Epithelial cell of proximal tubule (primary cell): ENCODE measurements at regions not wholly inside any gene's neighbourhood (a gene's known extent, or its start where the extent isn't known, plus 50 kb on each side); places are given as distances from the start of the nearest gene placed in this dataset.
"Not testable (repeated sequence)": the region's sequence is repeated elsewhere in the genome, so short reads cannot be mapped to it uniquely, and the experiment has no call there.

Experiments used
- DNase-seq: peaks from one replicate; pipeline ENCODE4 v3.0.0-alpha.2; 2011; ENCODE audit warnings: low read depth
- H3K4me3 ChIP-seq: 2 replicates; pipeline ENCODE4 v1.5.1; 2011; ENCODE audit warnings: low read depth, mild to moderate bottlenecking, low read length
- CTCF ChIP-seq: conservative IDR thresholded peaks from 2 replicates; pipeline ENCODE4 v1.5.1; 2012; ENCODE audit warnings: low read depth, mild to moderate bottlenecking, low read length

- DNase-seq: no peak
- TF ChIP-seq CTCF: no peak
- H3K4me3 ChIP-seq: no peak overlapping the region
These were observed 67.7 kb downstream of the FOXL3 start for GRCh38 chr7:357531-358209.

- DNase-seq: no peak
- no peak overlapping the region for H3K4me3 ChIP-seq
- TF ChIP-seq CTCF: no peak
These were observed 68.4 kb downstream of the FOXL3 start for GRCh38 chr7:358352-358751.

GRCh38 chr7:359226-359765 is 69.3 kb downstream of the FOXL3 start:
- H3K4me3 ChIP-seq: no peak overlapping the region
- TF ChIP-seq CTCF: no peak
- DNase-seq: no peak

- no peak overlapping the region for H3K4me3 ChIP-seq
- TF ChIP-seq CTCF: no peak
- DNase-seq: no peak
These were observed 69.9 kb downstream of the FOXL3 start for GRCh38 chr7:359766-360361.

GRCh38 chr7:360454-361100 is 70.6 kb downstream of the FOXL3 start:
- H3K4me3 ChIP-seq: no peak overlapping the region
- DNase-seq: no peak
- TF ChIP-seq CTCF: no peak

GRCh38 chr7:361182-361581 is 71.2 kb downstream of the FOXL3 start:
- H3K4me3 ChIP-seq, DNase-seq: not testable (repeated sequence)

- DNase-seq: no peak
- peak overlapping the region; percentile 35 for H3K4me3 ChIP-seq
- no peak for TF ChIP-seq CTCF
These were observed 71.9 kb downstream of the FOXL3 start for GRCh38 chr7:361680-362401.
